ENCODE measurements at regions not wholly inside any gene's neighbourhood (a gene's known extent, or its start where the extent isn't known, plus 50 kb on each side); places are given as distances from the start of the nearest gene placed in this dataset.

- H3K4me3 ChIP-seq (ENCODE audit: low read length), result no peak overlapping the region
- no peaks in the 10 kb centered on the region for H3F3A ChIP-seq (ENCODE audit: control insufficient read depth, insufficient read depth)
- TF ChIP-seq CTCF (IDR thresholded peaks at IDR 0.05; ENCODE audit: low read depth, low read length, poor library complexity, severe bottlenecking) (no peak), EZH2phosphoT487 (IDR thresholded peaks at IDR 0.05; ENCODE audit: borderline replicate concordance, low read length) (no peak)
- H3K27ac ChIP-seq (ENCODE audit: low read depth, low read length), result no peak overlapping the region
- H3K27me3 ChIP-seq (ENCODE audit: control insufficient read depth, low read length), result no peaks in the 10 kb centered on the region
- no peaks in the 10 kb centered on the region for H4K20me1 ChIP-seq (ENCODE audit: control insufficient read depth, insufficient read depth, low read depth, low read length)
- no peaks in the 10 kb centered on the region for H3K9me3 ChIP-seq (ENCODE audit: control insufficient read depth, insufficient read depth, low read length)
- no peaks in the 10 kb centered on the region for H3K79me2 ChIP-seq (ENCODE audit: control insufficient read depth, low read length)
- no peaks in the 10 kb centered on the region for H3K9me2 ChIP-seq (replicated peaks; ENCODE audit: control insufficient read depth, low read length)
- no peaks in the 10 kb centered on the region for H3K4me1 ChIP-seq (ENCODE audit: control insufficient read depth, low read length)
- no peak overlapping the region for H3K4me2 ChIP-seq (ENCODE audit: low read length)
- no peaks in the 10 kb centered on the region for H3K36me3 ChIP-seq (ENCODE audit: control insufficient read depth, low read length)
These were observed 564.6 kb downstream of the BRD1 start for GRCh38 chr22:49263101-49263500.

DNA sequence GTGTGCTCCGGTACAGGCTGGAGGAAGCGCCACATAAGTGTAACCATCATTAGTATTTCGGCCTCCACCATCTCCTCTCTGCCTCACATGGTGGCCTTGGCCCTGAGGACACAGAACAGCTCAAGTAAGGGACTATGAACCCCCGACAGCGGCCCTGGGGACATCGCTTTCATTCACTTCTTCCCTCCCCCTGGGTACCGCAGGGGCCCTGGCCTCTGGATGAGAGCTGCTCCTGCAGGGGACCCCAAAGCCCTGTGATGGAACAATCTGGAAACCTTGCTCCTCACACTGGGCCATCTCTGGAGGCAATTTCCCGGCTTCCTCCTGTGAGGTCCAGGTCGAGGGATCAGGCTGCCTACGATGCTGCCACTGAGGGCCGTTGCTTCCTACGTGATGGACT lies 565.5 kb downstream of the BRD1 start:
- no peak for TF ChIP-seq EZH2phosphoT487 (IDR thresholded peaks at IDR 0.05; ENCODE audit: borderline replicate concordance, low read length)
- no peak for TF ChIP-seq CTCF (IDR thresholded peaks at IDR 0.05; ENCODE audit: low read depth, low read length, poor library complexity, severe bottlenecking)
- no peaks in the 10 kb centered on the region for H3K36me3 ChIP-seq (ENCODE audit: control insufficient read depth, low read length)
- no peak overlapping the region for H3K27ac ChIP-seq (ENCODE audit: low read depth, low read length)
- no peaks in the 10 kb centered on the region for H3K9me2 ChIP-seq (replicated peaks; ENCODE audit: control insufficient read depth, low read length)
- H3K4me2 ChIP-seq (ENCODE audit: low read length), result no peak overlapping the region
- H3K27me3 ChIP-seq (ENCODE audit: control insufficient read depth, low read length), result no peaks in the 10 kb centered on the region
- H4K20me1 ChIP-seq (ENCODE audit: control insufficient read depth, insufficient read depth, low read depth, low read length), result no peaks in the 10 kb centered on the region
- H3K4me1 ChIP-seq (ENCODE audit: control insufficient read depth, low read length), result no peaks in the 10 kb centered on the region
- no peaks in the 10 kb centered on the region for H3K79me2 ChIP-seq (ENCODE audit: control insufficient read depth, low read length)
- no peak overlapping the region for H3K4me3 ChIP-seq (ENCODE audit: low read length)
- H3F3A ChIP-seq (ENCODE audit: control insufficient read depth, insufficient read depth), result no peaks in the 10 kb centered on the region
- no peaks in the 10 kb centered on the region for H3K9me3 ChIP-seq (ENCODE audit: control insufficient read depth, insufficient read depth, low read length)

GRCh38 chr22:49261616-49262015 lies 566.1 kb downstream of the BRD1 start:
- no peak overlapping the region for H3K4me3 ChIP-seq (ENCODE audit: low read length)
- no peaks in the 10 kb centered on the region for H3K9me3 ChIP-seq (ENCODE audit: control insufficient read depth, insufficient read depth, low read length)
- no peaks in the 10 kb centered on the region for H3K4me1 ChIP-seq (ENCODE audit: control insufficient read depth, low read length)
- no peaks in the 10 kb centered on the region for H3K36me3 ChIP-seq (ENCODE audit: control insufficient read depth, low read length)
- no peaks in the 10 kb centered on the region for H3K27me3 ChIP-seq (ENCODE audit: control insufficient read depth, low read length)
- H3K9me2 ChIP-seq (replicated peaks; ENCODE audit: control insufficient read depth, low read length), result no peaks in the 10 kb centered on the region
- no peak overlapping the region for H3K4me2 ChIP-seq (ENCODE audit: low read length)
- no peaks in the 10 kb centered on the region for H4K20me1 ChIP-seq (ENCODE audit: control insufficient read depth, insufficient read depth, low read depth, low read length)
- H3K79me2 ChIP-seq (ENCODE audit: control insufficient read depth, low read length), result no peaks in the 10 kb centered on the region
- no peak for TF ChIP-seq EZH2phosphoT487 (IDR thresholded peaks at IDR 0.05; ENCODE audit: borderline replicate concordance, low read length)
- no peak for TF ChIP-seq CTCF (IDR thresholded peaks at IDR 0.05; ENCODE audit: low read depth, low read length, poor library complexity, severe bottlenecking)
- no peak overlapping the region for H3K27ac ChIP-seq (ENCODE audit: low read depth, low read length)
- H3F3A ChIP-seq (ENCODE audit: control insufficient read depth, insufficient read depth), result no peaks in the 10 kb centered on the region
